ENCODE measurements at regions not wholly inside any gene's neighbourhood (a gene's known extent, or its start where the extent isn't known, plus 50 kb on each side); places are given as distances from the start of the nearest gene placed in this dataset.

GRCh38 chr2:145573608-145574007 is 1053.7 kb upstream of the ZEB2 start:
- TF ChIP-seq CTCF (IDR thresholded peaks at IDR 0.05) (no peak), POLR2A (IDR thresholded peaks at IDR 0.05) (no peak)
